Naive thymus-derived CD4-positive, alpha-beta T cell (primary cell): ENCODE measurements at regions not wholly inside any gene's neighbourhood (a gene's known extent, or its start where the extent isn't known, plus 50 kb on each side); places are given as distances from the start of the nearest gene placed in this dataset.

Experiments
- ATAC-seq: fragments of 150-1000 bp; cut with Tn5 transposase; 2 replicates; pipeline ENCODE4 v1.10.0; 2021; ENCODE audit warnings: mild to moderate bottlenecking, moderate library complexity
- CTCF ChIA-PET: fragments of 350-600 bp; sonication (Branson Sonifier 250); formaldehyde crosslinking; loops from one replicate; lab custom pipeline; 2021; ENCODE audit warnings: antibody characterized with exemption; lab: Charles Lee
- POLR2A ChIA-PET: fragments of 350-600 bp; sonication (Branson Sonifier 250); formaldehyde crosslinking; loops from one replicate; lab custom pipeline; 2021; ENCODE audit warnings: antibody characterized with exemption, inconsistent platforms; lab: Charles Lee
- DNase-seq, 9 donors: peaks; one replicate each; pipeline versions ENCODE4 v3.0.0 to v3.0.0-alpha.2; 2020 to 2022; ENCODE audit warnings: mixed read lengths in 1 of 9
- H3K27ac ChIP-seq: one replicate; pipeline ENCODE4 v1.7.0; 2013; ENCODE audit warnings: mild to moderate bottlenecking, low read depth, low read length, moderate library complexity
- H3K27me3 ChIP-seq, 2 donors: one replicate each; pipeline ENCODE4 v1.7.0; 2013; ENCODE audit warnings: low read length in 2 of 2, mild to moderate bottlenecking in 2 of 2, moderate library complexity in 2 of 2; ENCODE audit not compliant: control insufficient read depth in 2 of 2, insufficient read depth in 2 of 2
- H3K36me3 ChIP-seq, 3 experiments: 1 replicate in 2 of 3; 2 replicates in 1 of 3; pipeline ENCODE4 v1.7.0; 2013; ENCODE audit warnings: low read length in 3 of 3, mild to moderate bottlenecking in 3 of 3, moderate library complexity in 1 of 3; ENCODE audit not compliant: insufficient read depth in 3 of 3, control insufficient read depth in 2 of 3
- H3K4me1 ChIP-seq, 2 donors: one replicate each; pipeline ENCODE4 v1.7.0; 2013; ENCODE audit warnings: low read length in 2 of 2, mild to moderate bottlenecking in 2 of 2, moderate library complexity in 1 of 2; ENCODE audit not compliant: control insufficient read depth in 2 of 2, insufficient read depth in 2 of 2
- H3K4me3 ChIP-seq: 2 replicates; pipeline ENCODE4 v1.7.0; 2013; ENCODE audit warnings: mild to moderate bottlenecking, low read length
- H3K9me3 ChIP-seq, 3 experiments: 1 replicate in 2 of 3; 2 replicates in 1 of 3; pipeline ENCODE4 v1.7.0; 2013; ENCODE audit warnings: low read length in 3 of 3; ENCODE audit not compliant: control insufficient read depth in 2 of 3
- H3K27ac Mint-ChIP-seq, 9 donors: one replicate each; pipeline ENCODE4 v1.8.0; 2020 to 2022; ENCODE audit warnings: mixed read lengths in 9 of 9, mild to moderate bottlenecking in 8 of 9, moderate library complexity in 5 of 9, inconsistent platforms in 2 of 9
- H3K27me3 Mint-ChIP-seq, 5 donors: one replicate each; pipeline ENCODE4 v1.8.0; 2021 to 2022; ENCODE audit warnings: mixed read lengths in 5 of 5, mild to moderate bottlenecking in 1 of 5
- H3K36me3 Mint-ChIP-seq, 5 donors: one replicate each; pipeline ENCODE4 v1.8.0; 2020 to 2022; ENCODE audit warnings: mixed read lengths in 5 of 5, mild to moderate bottlenecking in 3 of 5, inconsistent platforms in 1 of 5
- H3K4me1 Mint-ChIP-seq, 7 donors: one replicate each; pipeline ENCODE4 v1.8.0; 2020 to 2022; ENCODE audit warnings: mixed read lengths in 7 of 7, mild to moderate bottlenecking in 3 of 7, inconsistent platforms in 1 of 7
- H3K4me3 Mint-ChIP-seq, 10 donors: one replicate each; pipeline ENCODE4 v1.8.0; 2020 to 2022; ENCODE audit warnings: mild to moderate bottlenecking in 10 of 10, mixed read lengths in 10 of 10, moderate library complexity in 6 of 10, inconsistent platforms in 2 of 10
- H3K9me3 Mint-ChIP-seq, 11 donors: one replicate each; pipeline ENCODE4 v1.8.0; 2020 to 2022; ENCODE audit warnings: mixed read lengths in 11 of 11, mild to moderate bottlenecking in 4 of 11, inconsistent platforms in 1 of 11, moderate library complexity in 1 of 11
- intact Hi-C, 2 donors: fragments of 100-400 bp; cut with micrococcal nuclease; formaldehyde crosslinking; loops; one replicate each; pipeline ENCODE4 v1.15.1; 2023

GRCh38 chr6:55675941-55676340, 96.9 kb upstream of the HMGCLL1 start:
- Histone ChIP-seq H3K9me3 (no peaks in the 10 kb centered on the region), H3K27me3 (no peaks in the 10 kb centered on the region), H3K4me3 (no peak overlapping the region), H3K4me1 (no peaks in the 10 kb centered on the region), H3K27ac (no peak overlapping the region), H3K36me3 (no peaks in the 10 kb centered on the region)
- Mint-ChIP-seq H3K4me1 (no peaks in the 10 kb centered on the region), H3K27ac (no peak overlapping the region), H3K9me3 (peaks cover 0 to 7% (median 0%) of the 10 kb centered on the region in 11 donors), H3K4me3 (no peak overlapping the region), H3K27me3 (no peaks in the 10 kb centered on the region), H3K36me3 (no peaks in the 10 kb centered on the region)
- ATAC-seq = no peak
- intact Hi-C loops = no loop called here
- no peak for DNase-seq
- ChIA-PET POLR2A (no interaction called here), CTCF (no interaction called here)

GRCh38 chr6:55674672-55675071, 95.7 kb upstream of the HMGCLL1 start:
- ATAC-seq (no peak), DNase-seq (no peak)
- peaks cover 0 to 7% (median 0%) of the 10 kb centered on the region in 11 donors for H3K9me3 Mint-ChIP-seq
- intact Hi-C loops = no loop called here
- no peaks in the 10 kb centered on the region for H3K27me3 ChIP-seq
- ChIA-PET POLR2A (no interaction called here), CTCF (interaction anchor here (0.6 kb wide), 1 partner anchor 50 kb away, joined by 3 read pairs; no protein-coding TSS in a partner anchor)
- H3K4me3 ChIP-seq = no peak overlapping the region
- no peaks in the 10 kb centered on the region for H3K36me3 Mint-ChIP-seq
- H3K4me1 Mint-ChIP-seq = no peaks in the 10 kb centered on the region
- no peak overlapping the region for H3K27ac Mint-ChIP-seq
- no peak overlapping the region for H3K27ac ChIP-seq
- H3K4me3 Mint-ChIP-seq = no peak overlapping the region
- no peaks in the 10 kb centered on the region for H3K9me3 ChIP-seq
- H3K4me1 ChIP-seq = no peaks in the 10 kb centered on the region
- no peaks in the 10 kb centered on the region for H3K36me3 ChIP-seq
- no peaks in the 10 kb centered on the region for H3K27me3 Mint-ChIP-seq

- no peak for ATAC-seq
- Mint-ChIP-seq H3K36me3 (no peaks in the 10 kb centered on the region), H3K4me3 (no peak overlapping the region), H3K27me3 (no peaks in the 10 kb centered on the region), H3K9me3 (peaks cover 0 to 9% (median 1%) of the 10 kb centered on the region in 11 donors), H3K4me1 (no peaks in the 10 kb centered on the region), H3K27ac (no peak overlapping the region)
- no peak overlapping the region for H3K27ac ChIP-seq
- no peaks in the 10 kb centered on the region for H3K36me3 ChIP-seq
- POLR2A ChIA-PET = no interaction called here
- no peaks in the 10 kb centered on the region for H3K9me3 ChIP-seq
- intact Hi-C loops = no loop called here
- H3K4me1 ChIP-seq = no peaks in the 10 kb centered on the region
- no peak for DNase-seq
- H3K4me3 ChIP-seq = no peak overlapping the region
- no peaks in the 10 kb centered on the region for H3K27me3 ChIP-seq
- CTCF ChIA-PET = no interaction called here
These were observed 91.9 kb upstream of the HMGCLL1 start for GRCh38 chr6:55670850-55671413.

GRCh38 chr6:55669028-55669427, 90.0 kb upstream of the HMGCLL1 start:
- Mint-ChIP-seq H3K36me3 (no peaks in the 10 kb centered on the region), H3K27me3 (no peaks in the 10 kb centered on the region), H3K27ac (no peak overlapping the region), H3K9me3 (peaks cover 0 to 10% (median 4%) of the 10 kb centered on the region in 11 donors), H3K4me1 (no peaks in the 10 kb centered on the region), H3K4me3 (no peak overlapping the region)
- DNase-seq (no peak), ATAC-seq (no peak)
- Histone ChIP-seq H3K27ac (no peak overlapping the region), H3K36me3 (no peaks in the 10 kb centered on the region), H3K4me3 (no peak overlapping the region), H3K27me3 (no peaks in the 10 kb centered on the region), H3K9me3 (no peaks in the 10 kb centered on the region), H3K4me1 (no peaks in the 10 kb centered on the region)
- ChIA-PET POLR2A (no interaction called here), CTCF (no interaction called here)
- intact Hi-C loops = no loop called here

GRCh38 chr6:55668591-55668990, 89.6 kb upstream of the HMGCLL1 start:
- Mint-ChIP-seq H3K9me3 (peaks cover 0 to 11% (median 5%) of the 10 kb centered on the region in 11 donors), H3K4me3 (no peak overlapping the region), H3K27me3 (no peaks in the 10 kb centered on the region), H3K4me1 (no peaks in the 10 kb centered on the region), H3K36me3 (no peaks in the 10 kb centered on the region), H3K27ac (no peak overlapping the region)
- no peak overlapping the region for H3K27ac ChIP-seq
- ATAC-seq (no peak), DNase-seq (no peak)
- no peaks in the 10 kb centered on the region for H3K36me3 ChIP-seq
- H3K9me3 ChIP-seq = no peaks in the 10 kb centered on the region
- intact Hi-C loops = no loop called here
- no peaks in the 10 kb centered on the region for H3K27me3 ChIP-seq
- ChIA-PET POLR2A (no interaction called here), CTCF (no interaction called here)
- no peak overlapping the region for H3K4me3 ChIP-seq
- H3K4me1 ChIP-seq = no peaks in the 10 kb centered on the region

GRCh38 chr6:55667341-55667740, 88.3 kb upstream of the HMGCLL1 start:
- ATAC-seq = no peak
- Histone ChIP-seq H3K27me3 (no peaks in the 10 kb centered on the region), H3K36me3 (no peaks in the 10 kb centered on the region), H3K4me3 (no peak overlapping the region), H3K9me3 (no peaks in the 10 kb centered on the region), H3K4me1 (no peaks in the 10 kb centered on the region), H3K27ac (no peak overlapping the region)
- Mint-ChIP-seq H3K27me3 (no peaks in the 10 kb centered on the region), H3K4me1 (no peaks in the 10 kb centered on the region), H3K4me3 (no peak overlapping the region), H3K27ac (no peak overlapping the region), H3K36me3 (peaks cover 0 to 4% (median 0%) of the 10 kb centered on the region in 5 donors), H3K9me3 (peaks cover 0 to 24% (median 11%) of the 10 kb centered on the region in 11 donors)
- POLR2A ChIA-PET = no interaction called here
- intact Hi-C loops = no loop called here
- no peak for DNase-seq
- CTCF ChIA-PET = no interaction called here

GRCh38 chr6:55666606-55667225, 87.7 kb upstream of the HMGCLL1 start:
- peaks cover 0 to 30% (median 15%) of the 10 kb centered on the region in 11 donors for H3K9me3 Mint-ChIP-seq
- ChIA-PET CTCF (no interaction called here), POLR2A (no interaction called here)
- no peak overlapping the region for H3K27ac Mint-ChIP-seq
- no peak for ATAC-seq
- no peak overlapping the region for H3K4me3 ChIP-seq
- no peaks in the 10 kb centered on the region for H3K27me3 ChIP-seq
- H3K36me3 ChIP-seq = no peaks in the 10 kb centered on the region
- no peak overlapping the region for H3K4me3 Mint-ChIP-seq
- intact Hi-C loops = no loop called here
- no peaks in the 10 kb centered on the region for H3K4me1 ChIP-seq
- no peaks in the 10 kb centered on the region for H3K27me3 Mint-ChIP-seq
- H3K27ac ChIP-seq = no peak overlapping the region
- H3K36me3 Mint-ChIP-seq = peaks cover 0 to 4% (median 0%) of the 10 kb centered on the region in 5 donors
- no peak for DNase-seq
- H3K4me1 Mint-ChIP-seq = no peaks in the 10 kb centered on the region
- no peaks in the 10 kb centered on the region for H3K9me3 ChIP-seq
